ENCODE measurements at regions not wholly inside any gene's neighbourhood (a gene's known extent, or its start where the extent isn't known, plus 50 kb on each side); places are given as distances from the start of the nearest gene placed in this dataset.

GRCh38 chr13:33415822-33416221 lies 130.3 kb upstream of the STARD13 start:
- TF ChIP-seq GABPA (IDR thresholded peaks at IDR 0.05 in 1 of 2, conservative IDR thresholded peaks at IDR 0.05 in 1 of 2): no peak
- TF ChIP-seq CTCF (IDR thresholded peaks at IDR 0.05; ENCODE audit: low read depth, low read length, missing input control): no peak
- no peak for TF ChIP-seq EGR1 (IDR thresholded peaks at IDR 0.05; ENCODE audit: low read depth in 2 of 2)
- TF ChIP-seq YY1 (IDR thresholded peaks at IDR 0.05): no peak
